Activated CD4-positive, alpha-beta T cell treated with anti-CD3 and anti-CD28 coated beads for 48 hours (primary cell): ENCODE measurements at regions not wholly inside any gene's neighbourhood (a gene's known extent, or its start where the extent isn't known, plus 50 kb on each side); places are given as distances from the start of the nearest gene placed in this dataset.
"Not testable (repeated sequence)": the region's sequence is repeated elsewhere in the genome, so short reads cannot be mapped to it uniquely, and the experiment has no call there.

Source experiments
- DNase-seq: peaks from one replicate; pipeline ENCODE4 v3.0.0-alpha.2; 2020

GRCh38 chr6:95867205-95867604, 148.6 kb upstream of the FUT9 start:
- DNase-seq: no peak

DNA sequence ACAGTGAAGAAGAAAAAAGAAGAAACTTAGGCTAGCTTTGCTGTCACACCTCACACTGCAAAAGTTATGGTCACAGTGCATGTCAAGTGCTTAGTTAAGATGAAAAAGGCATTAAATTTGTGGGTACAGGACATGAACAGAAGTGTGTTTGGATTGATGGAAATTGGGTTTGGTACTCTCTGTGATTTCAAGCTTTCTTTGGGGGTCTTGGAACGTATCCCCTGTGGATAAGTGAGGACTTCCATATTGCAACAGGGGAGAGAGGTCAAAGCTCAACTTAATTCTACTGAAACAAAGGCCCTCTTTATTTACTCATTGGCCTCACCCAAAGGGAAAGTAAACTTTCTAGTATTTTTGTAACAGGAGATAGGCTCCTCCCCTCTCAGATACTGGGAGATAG, 138.3 kb upstream of the FUT9 start:
- DNase-seq: no peak

DNA sequence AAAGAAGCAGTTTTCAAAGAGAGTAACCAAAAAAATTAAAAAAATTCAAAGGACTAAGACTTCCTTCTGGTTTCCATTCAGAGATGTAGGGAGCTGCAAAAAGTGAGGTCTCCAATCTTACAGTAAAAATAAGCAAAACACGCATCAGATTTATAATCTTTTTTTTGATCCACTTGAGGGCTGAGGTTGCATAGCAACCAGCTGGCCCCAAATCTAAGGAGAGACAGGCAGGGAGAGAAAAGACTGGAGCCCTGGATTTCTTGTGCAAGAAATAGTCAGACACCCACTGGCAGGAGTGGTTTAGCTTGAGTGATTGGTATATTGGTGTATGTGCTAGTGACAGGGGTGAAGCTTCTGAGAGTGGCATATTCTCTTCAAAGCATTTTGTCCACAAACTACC, 135.9 kb upstream of the FUT9 start:
- no peak for DNase-seq

GRCh38 chr6:95882371-95882770, 133.4 kb upstream of the FUT9 start:
- DNase-seq: no peak

- not testable (repeated sequence) for DNase-seq
Measured at GRCh38 chr6:95888711-95889110, 127.1 kb upstream of the FUT9 start.

GRCh38 chr6:95905132-95905531, 110.6 kb upstream of the FUT9 start:
- DNase-seq: no peak

GRCh38 chr6:95917034-95917433, 98.7 kb upstream of the FUT9 start:
- DNase-seq: no peak

DNA sequence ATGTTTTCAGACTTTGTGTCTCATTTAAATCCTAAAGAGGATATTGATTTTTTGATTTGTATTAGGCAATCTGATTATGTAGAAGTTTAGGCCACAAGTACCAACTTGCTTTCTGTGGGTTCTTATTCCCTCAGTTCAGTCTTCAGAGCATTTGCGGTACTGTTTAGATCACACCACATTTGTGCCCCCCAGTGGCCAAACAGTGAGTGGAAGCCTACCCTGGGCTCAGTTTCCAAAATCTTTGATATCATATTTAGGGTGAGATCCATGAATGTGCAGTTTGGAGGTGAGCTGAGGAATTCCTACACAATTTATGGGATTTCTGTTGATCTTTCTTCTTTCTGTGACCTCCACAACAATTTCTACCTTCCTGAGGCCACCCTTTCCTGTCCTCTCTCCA, 92.3 kb upstream of the FUT9 start:
- peak; percentile 5 for DNase-seq

- DNase-seq: no peak
Measured at GRCh38 chr6:95935736-95936135, 80.0 kb upstream of the FUT9 start.

DNA sequence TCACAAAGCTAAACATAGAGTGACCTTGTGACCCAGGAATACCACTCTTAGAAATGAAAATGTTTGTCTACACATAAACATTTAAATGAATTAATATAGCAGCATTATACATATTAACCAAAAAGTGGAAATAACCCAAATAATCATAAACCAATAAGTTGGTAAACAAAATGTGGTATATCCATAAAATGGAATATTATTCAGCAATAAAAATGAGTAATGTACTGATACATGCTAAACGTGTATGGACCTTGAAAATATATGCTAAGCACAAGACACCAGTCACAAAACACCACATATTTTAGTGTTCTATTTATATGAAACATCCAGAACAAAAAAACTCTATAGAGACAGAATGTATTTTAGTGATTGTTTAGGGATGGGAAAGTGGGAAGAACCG, 68.9 kb upstream of the FUT9 start:
- no peak for DNase-seq

DNA sequence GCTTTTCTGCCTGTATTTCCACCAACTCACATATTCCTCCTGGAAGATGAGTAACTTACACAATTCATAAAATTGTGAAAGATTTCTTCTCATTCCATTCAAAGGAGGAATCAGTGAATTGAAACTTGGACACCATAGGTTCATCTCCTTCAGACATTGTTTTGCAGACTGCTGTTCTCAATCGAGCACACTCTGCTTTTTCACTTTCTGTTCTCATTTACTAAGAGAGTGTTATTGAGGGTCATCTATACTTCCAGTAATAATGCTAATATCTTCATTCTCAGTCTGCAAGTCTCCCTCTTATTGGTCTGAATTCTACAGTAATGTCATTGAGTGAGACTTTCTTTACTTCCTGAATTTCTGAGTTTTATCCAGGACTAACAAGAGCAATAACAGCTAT, 67.5 kb upstream of the FUT9 start:
- DNase-seq: no peak

DNA sequence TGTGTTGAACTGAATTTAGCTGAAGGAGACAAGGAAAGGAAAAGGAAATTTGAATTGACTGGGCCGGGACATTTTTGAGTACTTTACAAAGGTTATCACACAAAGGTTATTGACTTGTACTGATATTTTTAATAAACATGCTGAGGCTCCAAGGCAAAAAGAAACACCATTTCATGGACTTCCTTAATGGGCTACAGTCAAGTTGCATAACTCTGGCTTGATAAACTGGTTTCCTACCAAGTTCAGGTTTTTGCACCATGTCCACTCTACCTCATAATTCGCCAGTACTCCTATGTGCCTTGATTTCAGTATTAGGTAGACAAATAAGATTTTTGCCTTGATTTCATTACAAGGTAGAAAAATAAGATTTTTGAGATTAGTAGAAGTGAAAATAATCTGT, 65.8 kb upstream of the FUT9 start:
- no peak for DNase-seq

- no peak for DNase-seq
Measured at GRCh38 chr6:95958686-95959085, 57.1 kb upstream of the FUT9 start.

- no peak for DNase-seq
Measured at GRCh38 chr6:95959261-95959660, 56.5 kb upstream of the FUT9 start.
